ENCODE measurements at regions not wholly inside any gene's neighbourhood (a gene's known extent, or its start where the extent isn't known, plus 50 kb on each side); places are given as distances from the start of the nearest gene placed in this dataset.
A peak's percentile ranks its signal among the peaks of the same experiment; 100 is the strongest.

DNA sequence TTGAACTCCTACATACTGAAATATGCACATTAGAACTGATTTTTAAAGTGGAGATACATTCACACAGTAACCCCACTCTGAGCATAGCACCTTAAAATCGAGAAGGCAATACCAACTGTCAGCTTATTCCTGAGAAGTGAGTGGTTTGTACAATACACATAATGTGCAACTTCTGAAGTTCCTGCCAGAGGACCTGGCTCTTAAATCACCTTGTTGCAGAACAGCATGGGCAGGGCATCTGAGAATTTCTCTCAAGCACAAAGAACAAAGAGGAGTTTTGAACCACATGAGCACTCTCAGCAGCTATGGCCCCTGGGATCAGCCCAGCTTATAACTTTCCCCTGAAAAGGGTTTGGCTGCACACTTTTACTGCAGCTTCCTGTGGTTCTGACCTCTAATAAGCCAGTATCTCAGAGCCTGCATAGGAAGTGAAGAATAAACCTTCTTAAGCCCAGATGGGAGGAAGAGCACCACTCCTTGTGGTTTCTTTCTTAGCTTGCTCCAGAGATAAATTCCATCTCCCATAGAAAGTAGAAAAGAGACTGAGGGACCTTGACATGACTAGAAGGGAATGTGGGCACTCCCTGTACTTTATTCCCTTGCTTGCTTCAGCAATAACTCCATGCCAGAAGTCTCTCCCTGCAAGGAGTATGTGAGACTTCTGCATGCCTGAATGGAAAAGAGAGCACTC is 862.3 kb downstream of the SUCLG1 start:
- no peak for DNase-seq

DNA sequence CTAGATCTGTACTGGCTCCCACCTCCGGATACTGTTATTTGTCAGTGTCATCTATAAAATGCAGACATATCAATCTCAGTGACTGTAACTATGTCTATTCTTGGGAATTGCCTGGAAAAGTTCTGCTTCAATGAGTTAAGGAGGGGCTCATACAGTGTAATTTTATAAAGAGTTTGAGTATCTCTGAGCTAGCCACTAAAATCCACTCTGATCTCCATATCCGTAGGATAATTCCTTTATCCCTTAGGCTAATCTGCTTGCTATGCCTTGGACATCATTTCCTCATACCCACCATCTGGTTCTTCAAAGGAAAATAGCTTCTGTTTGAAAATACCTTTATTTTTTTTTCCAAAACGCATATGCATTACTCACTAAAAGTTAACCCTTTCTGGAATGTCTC is 863.2 kb downstream of the SUCLG1 start:
- DNase-seq, result peak; percentile 27 to 82

DNA sequence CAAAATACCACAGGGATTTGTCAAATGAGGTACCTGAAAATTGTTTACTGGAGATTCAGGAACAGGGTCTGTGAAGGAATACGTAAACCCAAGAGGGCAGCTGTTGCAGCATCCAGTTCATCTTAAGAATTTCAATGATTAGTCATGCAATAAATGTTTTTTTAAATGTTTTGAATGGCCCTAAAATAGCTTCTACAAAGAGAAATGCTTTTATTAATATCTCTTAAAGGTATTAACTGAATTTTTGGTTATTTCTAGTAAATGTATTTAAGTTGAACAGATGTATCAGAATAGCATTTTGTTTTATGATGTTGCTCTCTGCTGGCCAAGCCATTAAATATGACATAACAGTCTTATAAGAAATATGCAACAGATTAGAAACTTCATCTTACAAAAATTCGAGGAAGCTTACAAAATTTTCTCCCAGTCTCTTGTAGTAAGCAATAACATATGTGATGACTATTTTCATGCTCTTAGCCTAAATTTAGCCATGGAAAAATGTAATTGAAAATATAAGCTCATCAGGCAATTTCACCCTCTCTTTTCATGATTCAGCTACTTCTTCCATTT is 863.9 kb downstream of the SUCLG1 start:
- no peak for DNase-seq

DNA sequence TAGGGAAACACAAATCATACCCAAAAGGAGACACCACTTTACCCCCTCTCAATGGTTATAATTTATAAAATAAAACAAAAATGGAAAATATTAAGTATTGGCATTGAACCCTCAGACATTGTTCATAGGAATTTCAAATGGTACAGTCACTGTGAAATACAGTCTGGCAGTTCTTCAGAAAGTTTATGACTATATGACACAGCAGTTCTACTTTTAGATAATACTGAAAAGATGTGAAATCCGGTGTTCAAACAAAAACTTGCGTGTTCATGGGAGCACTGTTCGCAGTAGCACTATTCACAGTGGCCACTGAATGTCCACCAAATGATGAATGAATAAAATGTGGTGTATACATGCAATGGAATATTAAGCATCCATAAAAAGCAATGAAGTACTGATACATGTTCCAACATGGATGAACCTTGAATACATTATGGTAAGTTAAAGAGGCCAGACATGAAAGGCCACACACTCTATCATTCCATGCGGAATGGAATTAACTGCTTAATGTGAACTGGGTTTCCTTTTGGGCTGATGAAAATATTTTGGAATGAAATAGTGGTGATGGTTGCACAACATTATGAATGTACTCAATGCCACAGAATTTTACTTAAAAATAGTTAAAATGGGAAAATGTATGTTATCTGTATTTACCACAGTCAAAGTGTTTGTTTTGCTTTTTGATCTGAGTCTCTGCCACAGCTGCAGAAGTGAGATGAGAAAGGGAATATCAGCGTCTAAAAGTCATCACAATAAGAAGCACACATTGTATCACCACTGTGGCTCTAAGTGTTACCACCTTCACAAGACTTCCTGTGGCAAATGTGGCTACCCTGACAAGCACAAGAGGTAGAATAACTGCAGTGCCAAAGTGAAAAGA is 864.6 kb downstream of the SUCLG1 start:
- DNase-seq, result no peak

DNA sequence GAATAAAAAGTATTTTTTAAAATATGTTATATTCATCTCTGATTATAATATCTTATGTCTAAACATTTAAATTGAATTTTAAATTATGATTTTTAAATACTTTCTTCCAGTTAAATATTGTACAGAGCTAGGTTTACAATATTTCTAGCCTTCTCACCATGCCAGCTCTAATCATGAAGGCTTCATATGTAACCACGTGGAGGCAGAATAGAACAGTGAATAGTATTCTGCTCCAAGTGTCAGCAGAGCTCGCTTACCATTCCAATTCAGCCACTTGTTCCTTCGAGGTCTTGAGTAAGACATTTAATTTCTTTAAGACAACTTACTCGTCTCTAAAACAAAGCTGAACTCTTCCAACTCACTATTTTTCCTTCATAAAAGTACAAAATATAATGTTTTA is 871.8 kb downstream of the SUCLG1 start:
- DNase-seq, result peak in 1 of 2 experiments; percentile 3

DNA sequence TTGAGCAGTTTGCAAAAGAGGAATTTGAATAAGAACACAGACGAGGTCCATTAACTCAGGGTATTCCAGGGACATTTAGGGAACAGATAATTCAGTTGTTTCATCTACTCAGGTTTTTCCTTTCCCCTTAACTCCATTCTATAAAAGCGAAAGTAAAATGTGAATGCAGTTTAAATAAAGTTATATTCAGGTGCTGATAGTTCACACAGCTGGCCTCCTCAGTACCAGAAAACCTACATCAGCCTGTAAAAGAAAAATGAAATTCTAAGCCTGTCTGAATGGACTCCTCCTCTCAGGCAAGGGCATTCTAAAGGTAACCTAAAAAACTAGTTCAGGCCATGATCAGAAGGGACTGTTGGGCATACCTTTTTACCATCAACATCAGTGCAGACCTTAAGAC is 873.8 kb downstream of the SUCLG1 start:
- no peak for DNase-seq

DNA sequence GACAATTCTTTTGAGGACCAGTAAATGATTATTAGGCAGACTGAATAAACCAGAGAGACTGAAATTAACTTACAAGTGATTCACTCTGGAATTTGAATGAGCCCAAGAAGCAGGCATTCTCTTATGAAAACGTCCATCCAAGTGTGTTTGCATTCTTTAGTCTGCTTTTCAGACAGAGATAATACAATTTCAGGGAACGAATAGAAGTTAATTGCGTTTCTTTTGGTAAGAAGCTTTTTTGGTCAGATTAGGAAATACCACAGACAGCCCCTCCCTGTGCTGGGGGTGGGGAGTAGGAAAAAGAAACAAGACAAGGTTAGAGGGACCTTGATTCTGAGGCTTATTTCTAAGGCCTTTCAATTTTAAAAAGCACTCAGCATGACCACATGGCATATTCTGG is 874.4 kb downstream of the SUCLG1 start:
- no peak for DNase-seq

DNA sequence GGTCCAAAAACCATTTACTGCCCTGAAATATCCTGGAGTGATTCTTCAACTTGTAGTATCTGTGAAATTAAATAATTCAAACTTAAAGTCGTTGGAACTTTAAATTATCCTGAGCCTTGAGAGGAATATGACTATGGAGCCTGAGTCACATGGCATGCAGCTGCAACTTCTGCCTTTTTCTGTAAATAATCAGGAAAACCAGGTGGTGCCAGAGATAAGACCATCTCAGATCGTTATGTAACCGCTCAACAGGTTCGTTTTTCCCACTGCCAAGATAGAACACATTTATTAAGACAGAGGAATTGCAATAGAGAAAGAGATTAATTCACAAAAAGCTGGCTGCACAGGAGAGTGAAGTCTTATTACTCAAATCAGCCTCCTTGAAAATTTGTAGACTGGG is 876.5 kb downstream of the SUCLG1 start:
- DNase-seq, result no peak

DNA sequence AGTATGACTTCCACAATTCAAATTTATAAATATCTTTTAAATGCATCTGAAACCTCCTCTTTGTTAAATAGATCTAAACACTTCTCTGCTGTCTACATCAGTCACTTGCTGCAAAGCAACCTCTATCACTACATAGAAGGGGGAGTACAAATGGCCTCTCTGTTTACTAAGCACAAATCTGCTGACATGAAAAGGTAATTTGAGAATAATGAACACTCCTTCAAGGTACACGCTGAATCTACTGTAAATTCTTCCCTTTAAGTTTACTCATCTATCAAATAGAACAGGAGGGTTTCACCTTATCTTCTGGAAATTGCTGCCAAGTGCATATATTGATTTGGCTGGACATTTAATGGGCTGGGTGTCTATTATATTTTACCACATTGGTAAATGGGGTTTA is 879.6 kb downstream of the SUCLG1 start:
- DNase-seq, result no peak

DNA sequence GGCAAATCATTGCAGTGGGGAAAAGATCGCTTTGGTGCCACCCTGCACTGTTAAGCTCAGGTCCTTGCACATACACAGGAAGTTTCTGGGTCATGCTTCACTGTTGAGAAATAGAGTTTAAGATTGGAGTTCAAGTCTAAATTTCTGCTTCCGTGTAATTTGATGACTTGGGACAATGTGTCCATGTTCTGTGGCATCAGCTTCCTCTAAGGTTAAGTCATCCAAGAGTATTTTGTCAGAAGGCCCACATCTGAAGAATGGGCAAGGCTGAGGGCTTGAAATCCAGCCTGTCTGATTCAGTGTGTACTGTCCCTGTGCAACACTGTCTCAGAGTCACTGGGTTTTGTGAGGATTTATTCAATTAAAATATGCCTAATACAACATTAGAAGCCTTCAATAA is 880.7 kb downstream of the SUCLG1 start:
- DNase-seq, result no peak

DNA sequence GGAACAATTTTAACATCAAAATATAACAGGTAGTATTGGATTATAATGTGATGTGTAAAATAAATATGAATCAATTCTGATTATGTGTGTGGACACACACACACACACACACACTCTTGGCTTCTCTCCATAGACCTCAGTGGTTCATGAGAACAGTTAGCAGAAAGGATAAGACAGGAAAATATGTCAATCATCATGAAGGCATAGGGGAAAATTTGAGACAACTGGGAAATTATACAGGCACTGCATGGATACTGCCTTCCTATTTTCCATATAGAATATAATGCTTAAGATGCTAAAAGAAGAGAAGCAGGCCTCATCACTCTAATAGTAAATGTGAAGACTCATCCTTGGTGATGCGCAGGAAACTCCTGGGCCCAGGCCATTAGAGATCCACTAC is 884.5 kb downstream of the SUCLG1 start:
- DNase-seq, result no peak

DNA sequence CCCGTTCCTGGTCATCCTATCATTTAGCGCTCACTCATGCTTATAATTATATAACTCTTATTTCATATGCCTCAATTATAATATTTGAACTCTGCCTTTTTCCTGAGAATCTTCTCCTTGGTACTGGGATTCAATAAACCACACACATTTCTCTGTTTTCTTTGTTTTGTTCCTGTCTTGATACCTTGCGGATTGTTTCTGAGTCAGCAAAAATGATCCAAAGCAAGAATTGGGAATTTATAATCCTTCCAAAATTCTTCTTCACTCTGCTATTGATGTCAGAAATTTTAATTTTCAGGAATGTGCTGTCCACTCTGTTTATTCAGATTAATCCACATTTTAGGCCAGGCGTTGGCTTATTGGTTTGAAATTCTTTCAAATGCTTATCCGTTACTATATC is 886.0 kb downstream of the SUCLG1 start:
- no peak for DNase-seq

DNA sequence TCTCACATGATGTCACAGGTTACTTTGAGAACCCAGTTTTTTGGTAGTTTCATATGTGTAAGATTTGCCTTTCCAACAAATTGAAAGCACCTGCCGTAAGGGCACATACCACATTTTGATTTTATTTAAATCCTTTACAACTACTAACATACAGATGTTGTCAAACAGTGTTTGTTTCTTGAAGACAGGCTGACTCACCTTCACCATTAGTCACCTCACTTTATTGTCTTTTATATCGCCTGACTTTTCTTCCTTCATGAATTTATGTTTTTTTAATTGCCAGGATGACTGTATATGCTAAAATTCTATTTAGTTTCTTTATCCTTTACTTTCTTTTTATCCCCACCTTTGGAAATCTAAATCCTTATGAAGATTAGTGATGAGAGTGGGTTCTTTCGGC is 886.7 kb downstream of the SUCLG1 start:
- DNase-seq, result no peak

DNA sequence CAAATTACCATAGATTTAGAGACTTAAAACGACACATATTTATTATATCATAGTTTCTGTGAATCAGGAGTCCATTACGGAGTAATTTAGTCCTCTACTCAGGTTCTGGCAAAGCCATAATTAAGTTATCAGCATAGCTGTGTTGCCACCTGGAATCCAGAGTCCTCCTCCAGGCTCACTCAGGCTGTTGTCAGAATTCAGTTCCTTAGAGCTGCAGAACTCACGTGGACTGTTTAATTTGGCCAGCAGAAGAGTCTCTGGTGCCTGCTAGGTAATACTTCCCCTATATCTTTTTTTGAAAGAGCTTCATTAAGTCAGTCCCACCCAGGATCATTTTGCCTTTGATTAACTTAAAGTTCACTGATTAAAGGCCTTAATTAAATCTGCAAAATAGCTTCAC is 891.5 kb downstream of the SUCLG1 start:
- no peak for DNase-seq

DNA sequence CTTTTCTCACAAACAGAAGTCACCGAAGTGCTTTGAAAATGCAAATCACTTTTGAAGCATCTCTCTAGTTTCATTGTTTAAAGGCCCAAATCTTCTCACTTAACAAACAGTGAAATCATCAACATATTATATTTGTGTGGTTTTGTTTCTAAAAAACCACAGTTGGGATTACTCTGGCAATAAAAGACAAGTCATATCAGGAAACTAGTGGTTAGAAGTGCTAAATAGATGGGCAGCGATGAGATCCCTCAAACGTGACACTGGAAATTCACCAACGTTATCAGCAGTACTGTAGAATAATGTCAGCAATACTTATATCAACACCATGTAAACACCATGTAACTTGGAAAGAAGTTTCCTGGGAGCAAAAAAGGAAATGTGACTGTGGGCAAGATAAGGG is 893.5 kb downstream of the SUCLG1 start:
- DNase-seq, result no peak

DNA sequence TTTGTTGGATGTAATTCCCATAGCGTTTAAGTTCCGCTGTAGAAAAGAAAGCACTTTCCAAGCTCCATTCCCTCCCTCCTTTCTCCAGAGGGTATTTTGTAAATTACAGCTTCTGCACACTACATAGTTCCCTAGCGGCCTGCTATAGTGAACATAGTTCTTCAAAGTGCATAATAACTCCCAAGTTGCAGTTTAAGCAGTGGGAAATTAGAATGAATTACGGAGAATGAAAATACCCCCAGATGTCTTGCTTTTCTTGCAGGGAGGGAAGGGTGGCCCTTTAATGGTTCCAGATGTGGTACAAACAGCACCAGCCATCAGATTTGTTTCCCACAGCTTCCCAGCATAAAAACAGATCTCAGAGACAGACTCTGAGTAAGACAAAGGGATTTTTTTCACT is 893.9 kb downstream of the SUCLG1 start:
- no peak for DNase-seq

DNA sequence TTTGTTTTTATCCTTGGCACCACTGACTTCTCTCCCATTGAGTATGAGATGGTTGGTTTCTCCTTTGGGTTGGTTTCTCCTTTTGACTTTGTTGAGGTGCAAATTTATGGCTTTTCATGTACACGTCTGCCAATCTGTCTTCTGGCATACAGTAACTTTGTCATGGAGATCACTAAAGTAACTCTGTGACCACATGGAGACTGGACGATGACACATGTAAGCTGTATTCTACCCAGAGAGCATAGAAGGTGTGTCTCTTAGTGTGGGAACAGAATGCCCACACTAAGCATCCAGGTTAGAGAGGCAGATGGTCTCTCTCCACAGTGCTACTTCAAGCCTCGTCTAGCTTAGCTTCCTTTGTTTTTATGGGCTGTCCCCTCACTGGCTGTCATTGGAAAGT is 897.5 kb downstream of the SUCLG1 start:
- DNase-seq, result peak; percentile 33 to 65

DNA sequence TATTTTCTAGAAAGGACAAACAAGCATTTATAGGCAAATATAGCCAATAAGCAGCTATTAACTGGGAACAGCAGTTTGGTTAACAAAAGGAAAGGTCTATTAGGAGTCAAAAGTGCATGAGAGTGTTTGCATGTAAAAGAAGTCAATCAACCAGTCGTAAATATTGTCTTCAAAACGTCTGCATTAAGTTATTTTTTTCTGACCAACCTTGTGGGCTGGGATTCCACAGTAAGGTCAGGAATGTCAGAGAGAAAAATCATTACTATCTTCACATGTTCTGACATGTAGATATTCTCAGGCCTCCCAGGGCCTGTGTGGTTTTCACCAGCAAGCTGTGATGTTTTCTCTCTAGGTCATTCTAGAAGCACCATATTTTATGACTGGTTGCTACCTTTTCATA is 922.5 kb downstream of the SUCLG1 start:
- DNase-seq, result no peak

DNA sequence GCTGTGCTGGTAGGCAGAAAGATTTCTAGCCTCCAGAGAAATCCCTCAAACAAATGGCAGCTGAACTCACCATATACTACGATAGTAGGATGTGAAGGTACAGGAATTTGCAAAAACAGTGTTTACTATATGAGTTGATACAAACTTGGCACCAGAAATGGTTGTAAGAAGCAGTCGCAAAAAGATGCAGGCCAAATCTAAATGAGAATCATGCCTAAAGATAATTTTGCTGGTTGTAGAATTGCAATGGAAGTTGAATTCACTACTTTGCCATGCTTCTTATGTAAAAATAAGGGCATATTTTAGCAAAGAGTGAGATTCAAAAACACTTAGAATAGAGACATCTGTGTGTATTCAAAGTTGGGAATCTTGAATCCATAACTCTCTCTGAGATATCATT is 924.7 kb downstream of the SUCLG1 start:
- DNase-seq, result no peak

DNA sequence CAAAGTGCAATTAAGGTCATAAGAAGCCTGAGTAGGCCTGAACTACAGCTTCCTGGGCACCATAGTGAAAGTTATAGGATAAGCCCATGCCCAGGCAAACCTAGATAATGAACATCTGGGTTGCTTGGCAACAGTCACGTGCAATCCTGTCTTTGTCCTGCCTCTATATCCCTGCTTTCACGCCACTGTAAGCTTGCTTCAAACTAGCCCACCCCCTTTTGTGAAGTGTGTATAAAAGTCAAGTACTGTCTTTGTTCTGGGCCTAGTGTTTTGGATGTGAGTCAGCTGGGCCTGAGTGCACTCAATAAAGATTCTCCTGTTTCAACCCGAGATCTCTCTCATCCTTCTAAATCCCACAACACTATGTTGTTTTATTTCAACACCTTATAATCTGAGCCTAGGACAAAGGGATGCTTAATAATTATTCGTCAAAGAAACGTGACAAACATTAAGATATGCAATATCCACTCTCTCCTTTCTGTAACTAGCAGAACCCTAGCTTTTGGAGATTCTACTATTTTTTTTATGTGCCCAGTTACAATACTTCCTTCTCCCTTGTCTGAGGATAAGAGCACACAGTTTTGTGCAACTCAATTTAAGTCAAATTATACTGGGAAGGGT is 927.8 kb downstream of the SUCLG1 start:
- peak; percentile 67 to 76 for DNase-seq

DNA sequence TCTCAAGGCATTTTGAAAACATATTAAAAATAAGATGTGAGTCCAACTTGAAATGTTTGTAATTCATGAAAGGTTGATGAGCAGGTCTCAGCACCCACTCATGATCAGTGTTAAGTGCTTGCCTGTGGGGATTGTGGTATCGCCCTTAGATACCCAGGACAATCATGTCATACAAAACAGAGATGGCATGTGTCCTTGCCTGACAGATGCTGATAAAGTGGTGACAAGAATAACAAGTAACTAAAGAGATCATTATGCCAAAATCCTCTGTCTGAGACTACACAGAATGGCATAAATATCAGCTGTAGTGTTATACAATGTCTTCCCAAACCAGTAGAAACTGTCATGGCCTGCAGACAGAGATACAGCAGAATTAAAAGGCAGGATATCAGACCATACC is 930.3 kb downstream of the SUCLG1 start:
- peak; percentile 23 to 73 for DNase-seq

DNA sequence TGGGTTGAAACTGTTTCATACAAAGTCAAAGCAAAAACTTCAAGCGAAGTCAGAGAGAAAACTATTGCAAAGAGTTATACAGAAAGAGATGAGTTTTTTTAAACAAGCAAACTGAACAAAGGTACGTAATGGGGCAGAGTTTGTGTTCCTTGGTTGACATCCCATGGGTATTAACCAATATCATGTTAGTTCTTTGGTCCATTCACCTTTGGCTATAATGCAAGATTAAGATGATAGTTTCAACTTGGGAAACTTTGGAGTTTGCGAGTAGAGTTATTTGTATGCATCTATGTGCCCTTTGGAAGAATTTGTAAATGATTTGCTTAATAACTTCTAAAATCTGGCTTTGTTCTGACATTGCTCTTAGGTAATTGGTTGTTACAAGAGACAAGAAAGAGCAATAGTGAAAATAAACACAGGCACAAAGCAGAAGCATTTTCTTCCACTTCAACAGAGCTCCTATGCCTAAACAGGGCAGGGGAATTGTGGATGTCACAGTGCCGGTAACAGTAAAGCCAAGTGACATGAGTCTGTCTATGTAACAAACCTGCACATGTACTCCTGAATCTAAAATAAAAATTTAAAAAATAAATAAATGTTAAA is 936.1 kb downstream of the SUCLG1 start:
- no peak for DNase-seq

DNA sequence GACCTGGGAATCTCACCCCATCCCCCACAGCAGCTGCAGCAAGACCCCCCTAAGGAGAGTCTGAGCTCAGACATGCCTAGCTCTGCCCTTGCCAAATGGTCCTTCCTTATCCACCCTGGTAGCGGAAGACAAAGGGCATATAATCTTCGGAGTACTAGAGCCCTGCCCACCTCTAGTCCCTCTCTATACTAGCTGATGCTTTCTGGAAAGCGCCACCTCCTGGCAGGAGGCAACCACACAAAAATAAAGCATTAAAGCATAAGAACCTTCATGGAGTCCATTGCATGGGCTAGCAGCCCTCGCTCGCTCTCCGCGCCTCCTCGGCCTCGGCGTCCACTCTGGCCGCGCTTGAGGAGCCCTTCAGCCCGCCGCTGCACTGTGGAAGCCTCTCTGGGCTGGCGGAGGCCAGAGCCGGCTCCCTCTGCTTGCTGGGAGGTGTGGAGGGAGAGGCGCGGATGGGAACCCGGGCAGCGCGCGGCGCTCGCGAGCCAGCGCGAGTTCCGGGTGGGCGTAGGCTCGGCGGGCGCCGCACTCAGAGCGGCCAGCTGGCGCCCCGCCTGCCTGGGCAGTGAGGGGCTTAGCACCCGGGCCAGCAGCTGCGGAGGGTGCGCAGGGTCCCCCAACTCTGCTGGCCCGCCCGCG is 941.2 kb downstream of the SUCLG1 start:
- peak in 1 of 2 experiments; percentile 1 for DNase-seq

Data from NCI-H524 (cell line).